Cardiac fibroblast (primary cell): ENCODE measurements at regions not wholly inside any gene's neighbourhood (a gene's known extent, or its start where the extent isn't known, plus 50 kb on each side); places are given as distances from the start of the nearest gene placed in this dataset.
A peak's percentile ranks its signal among the peaks of the same experiment; 100 is the strongest.

Source experiments
- DNase-seq, 2 donors: peaks; one replicate each; pipeline versions ENCODE4 v3.0.0 to v3.0.0-alpha.2; 2010; ENCODE audit warnings: low read depth in 2 of 2
- H3K4me3 ChIP-seq, 2 donors: replicated peaks in 1 of 2; 1 replicate in 1 of 2; 2 replicates in 1 of 2; pipeline ENCODE4 v1.5.1; 2011; ENCODE audit warnings: low read depth in 2 of 2, low read length in 2 of 2, mild to moderate bottlenecking in 2 of 2, moderate library complexity in 1 of 2
- CTCF ChIP-seq: IDR thresholded peaks from one replicate; pipeline ENCODE4 v1.5.1; 2011; ENCODE audit warnings: low read depth, mild to moderate bottlenecking, low read length, inconsistent platforms

GRCh38 chr13:86445206-86445605, 646.0 kb upstream of the SLITRK6 start:
- TF ChIP-seq CTCF = no peak
- DNase-seq = no peak
- H3K4me3 ChIP-seq = no peak overlapping the region

GRCh38 chr13:86445672-86446071, 646.5 kb upstream of the SLITRK6 start:
- TF ChIP-seq CTCF = no peak
- no peak for DNase-seq
- no peak overlapping the region for H3K4me3 ChIP-seq

- no peak for TF ChIP-seq CTCF
- peak in 1 of 2 donors; percentile 10 for DNase-seq
- no peak overlapping the region for H3K4me3 ChIP-seq
These were observed 647.1 kb upstream of the SLITRK6 start for GRCh38 chr13:86446311-86446710.

- no peak overlapping the region for H3K4me3 ChIP-seq
- no peak for DNase-seq
- no peak for TF ChIP-seq CTCF
These were observed 648.3 kb upstream of the SLITRK6 start for GRCh38 chr13:86447479-86447878.

GRCh38 chr13:86462011-86462410, 662.8 kb upstream of the SLITRK6 start:
- TF ChIP-seq CTCF = no peak
- DNase-seq = no peak
- H3K4me3 ChIP-seq = no peak overlapping the region

- H3K4me3 ChIP-seq = no peak overlapping the region
- DNase-seq = no peak
- TF ChIP-seq CTCF = no peak
These were observed 665.0 kb upstream of the SLITRK6 start for GRCh38 chr13:86464193-86464592.

GRCh38 chr13:86474971-86475370, 675.8 kb upstream of the SLITRK6 start:
- DNase-seq = no peak
- no peak overlapping the region for H3K4me3 ChIP-seq
- TF ChIP-seq CTCF = no peak
